ENCODE measurements at regions not wholly inside any gene's neighbourhood (a gene's known extent, or its start where the extent isn't known, plus 50 kb on each side); places are given as distances from the start of the nearest gene placed in this dataset.

GRCh38 chr2:83574614-83575013 lies 884.5 kb downstream of the SUCLG1 start:
- 87 to 95% methylated on average over 1 of the region's 1 CpG for WGBS, 2 experiments (ENCODE audit: low coverage in 1 of 2, low lambda C conversion rate in 2 of 2, missing lambda C conversion rate in 2 of 2)
- H3K4me2 ChIP-seq (ENCODE audit: unreplicated experiment) = no peak overlapping the region
- in situ Hi-C loops (cut with MboI) = no loop called here
- no peak overlapping the region for H2AFZ ChIP-seq
- no peaks in the 10 kb centered on the region for H3K9me3 ChIP-seq (ENCODE audit: low read depth)
- no peak overlapping the region for H3K4me3 ChIP-seq
- no peaks in the 10 kb centered on the region for H3K36me3 ChIP-seq (ENCODE audit: low read depth)
- no peaks in the 10 kb centered on the region for H3K79me2 ChIP-seq (ENCODE audit: insufficient read depth)
- DNase-seq = no peak
- H4K20me1 ChIP-seq (ENCODE audit: insufficient read depth) = no peaks in the 10 kb centered on the region
- TF ChIP-seq EZH2 (IDR thresholded peaks at IDR 0.05; ENCODE audit: insufficient read depth, poor library complexity, severe bottlenecking) = no peak
- no peak for TF ChIP-seq EZH2phosphoT487 (IDR thresholded peaks at IDR 0.05; ENCODE audit: insufficient read depth, low read depth)
- no peaks in the 10 kb centered on the region for H3K9me2 ChIP-seq (ENCODE audit: insufficient read depth)
- peaks cover 4% of the 10 kb centered on the region; the same call in 1 of the 2 replicates for H3F3A ChIP-seq (ENCODE audit: insufficient read depth)
- no peaks in the 10 kb centered on the region for H3K27me3 ChIP-seq (replicated peaks; ENCODE audit: insufficient read depth)
- no peak overlapping the region for H3K9ac ChIP-seq
- H3K4me1 ChIP-seq (ENCODE audit: insufficient read depth) = peaks cover 14% of the 10 kb centered on the region
- no peak overlapping the region for H3K27ac ChIP-seq

GRCh38 chr2:83573060-83573459 lies 886.0 kb downstream of the SUCLG1 start:
- no peaks in the 10 kb centered on the region for H4K20me1 ChIP-seq (ENCODE audit: insufficient read depth)
- H3K27me3 ChIP-seq (replicated peaks; ENCODE audit: insufficient read depth) = no peaks in the 10 kb centered on the region
- peaks cover 1% of the 10 kb centered on the region; the same call in 1 of the 2 replicates for H3F3A ChIP-seq (ENCODE audit: insufficient read depth)
- 87 to 90% methylated on average over 5 of the region's 5 CpGs for WGBS, 2 experiments (ENCODE audit: low coverage in 1 of 2, low lambda C conversion rate in 2 of 2, missing lambda C conversion rate in 2 of 2)
- DNase-seq = no peak
- in situ Hi-C loops (cut with MboI) = no loop called here
- H3K4me3 ChIP-seq = no peak overlapping the region
- no peak overlapping the region for H3K4me2 ChIP-seq (ENCODE audit: unreplicated experiment)
- H3K9ac ChIP-seq = no peak overlapping the region
- no peaks in the 10 kb centered on the region for H3K79me2 ChIP-seq (ENCODE audit: insufficient read depth)
- H3K27ac ChIP-seq = no peak overlapping the region
- no peaks in the 10 kb centered on the region for H3K9me2 ChIP-seq (ENCODE audit: insufficient read depth)
- no peaks in the 10 kb centered on the region for H3K36me3 ChIP-seq (ENCODE audit: low read depth)
- peaks cover 2% of the 10 kb centered on the region; the same call in 1 of the 2 replicates for H3K4me1 ChIP-seq (ENCODE audit: insufficient read depth)
- no peak overlapping the region for H2AFZ ChIP-seq
- TF ChIP-seq EZH2phosphoT487 (IDR thresholded peaks at IDR 0.05; ENCODE audit: insufficient read depth, low read depth) = no peak
- TF ChIP-seq EZH2 (IDR thresholded peaks at IDR 0.05; ENCODE audit: insufficient read depth, poor library complexity, severe bottlenecking) = no peak
- no peaks in the 10 kb centered on the region for H3K9me3 ChIP-seq (ENCODE audit: low read depth)

GRCh38 chr2:83572400-83572799 lies 886.7 kb downstream of the SUCLG1 start:
- Histone ChIP-seq H3K27me3 (replicated peaks; ENCODE audit: insufficient read depth) (no peaks in the 10 kb centered on the region), H3K4me3 (no peak overlapping the region), H3K9me2 (ENCODE audit: insufficient read depth) (no peaks in the 10 kb centered on the region), H3K4me2 (ENCODE audit: unreplicated experiment) (no peak overlapping the region), H3K9ac (no peak overlapping the region), H2AFZ (no peak overlapping the region), H3K9me3 (ENCODE audit: low read depth) (no peaks in the 10 kb centered on the region), H3K79me2 (ENCODE audit: insufficient read depth) (no peaks in the 10 kb centered on the region), H3K36me3 (ENCODE audit: low read depth) (no peaks in the 10 kb centered on the region), H3K27ac (no peak overlapping the region), H3K4me1 (ENCODE audit: insufficient read depth) (no peaks in the 10 kb centered on the region), H3F3A (ENCODE audit: insufficient read depth) (no peaks in the 10 kb centered on the region), H4K20me1 (ENCODE audit: insufficient read depth) (no peaks in the 10 kb centered on the region)
- DNase-seq = peak; percentile 45
- TF ChIP-seq EZH2 (IDR thresholded peaks at IDR 0.05; ENCODE audit: insufficient read depth, poor library complexity, severe bottlenecking) = no peak
- in situ Hi-C loops (cut with MboI) = no loop called here
- 54 to 62% methylated on average over 3 of the region's 3 CpGs for WGBS, 2 experiments (ENCODE audit: low coverage in 1 of 2, low lambda C conversion rate in 2 of 2, missing lambda C conversion rate in 2 of 2)

GRCh38 chr2:83567551-83567950 lies 891.5 kb downstream of the SUCLG1 start:
- 47 to 50% methylated on average over 3 of the region's 3 CpGs for WGBS, 2 experiments (ENCODE audit: low coverage in 1 of 2, low lambda C conversion rate in 2 of 2, missing lambda C conversion rate in 2 of 2)
- H3K4me3 ChIP-seq = no peak overlapping the region

GRCh38 chr2:83565626-83566025 lies 893.5 kb downstream of the SUCLG1 start:
- H3K4me2 ChIP-seq (ENCODE audit: unreplicated experiment) = no peak overlapping the region

More at GRCh38 chr2:83567551-83567950, 891.5 kb downstream of the SUCLG1 start:
- TF ChIP-seq EZH2phosphoT487 (IDR thresholded peaks at IDR 0.05; ENCODE audit: insufficient read depth, low read depth) = no peak
- no peak for TF ChIP-seq EZH2 (IDR thresholded peaks at IDR 0.05; ENCODE audit: insufficient read depth, poor library complexity, severe bottlenecking)
- Histone ChIP-seq H3K4me1 (ENCODE audit: insufficient read depth) (no peaks in the 10 kb centered on the region), H3K9me3 (ENCODE audit: low read depth) (peaks cover under 1% of the 10 kb centered on the region), H4K20me1 (ENCODE audit: insufficient read depth) (no peaks in the 10 kb centered on the region), H3K27ac (no peak overlapping the region), H3K4me2 (ENCODE audit: unreplicated experiment) (no peak overlapping the region), H3K9ac (no peak overlapping the region), H3K36me3 (ENCODE audit: low read depth) (no peaks in the 10 kb centered on the region), H3K27me3 (replicated peaks; ENCODE audit: insufficient read depth) (no peaks in the 10 kb centered on the region), H2AFZ (no peak overlapping the region), H3F3A (ENCODE audit: insufficient read depth) (no peaks in the 10 kb centered on the region), H3K79me2 (ENCODE audit: insufficient read depth) (no peaks in the 10 kb centered on the region), H3K9me2 (ENCODE audit: insufficient read depth) (no peaks in the 10 kb centered on the region)
- in situ Hi-C loops (cut with MboI) = no loop called here
- no peak for DNase-seq

More at GRCh38 chr2:83565626-83566025, 893.5 kb downstream of the SUCLG1 start:
- H2AFZ ChIP-seq = no peak overlapping the region; the same call in 1 of the 2 replicates
- H3K27me3 ChIP-seq (replicated peaks; ENCODE audit: insufficient read depth) = no peaks in the 10 kb centered on the region
- H3K9me2 ChIP-seq (ENCODE audit: insufficient read depth) = no peaks in the 10 kb centered on the region
- peaks cover 4% of the 10 kb centered on the region for H3K9me3 ChIP-seq (ENCODE audit: low read depth)
- H3F3A ChIP-seq (ENCODE audit: insufficient read depth) = no peaks in the 10 kb centered on the region
- H3K4me3 ChIP-seq = no peak overlapping the region
- no peak overlapping the region for H3K9ac ChIP-seq
- 18 to 27% methylated on average over 4 of the region's 4 CpGs for WGBS, 2 experiments (ENCODE audit: low coverage in 1 of 2, low lambda C conversion rate in 2 of 2, missing lambda C conversion rate in 2 of 2)
- no peaks in the 10 kb centered on the region for H3K36me3 ChIP-seq (ENCODE audit: low read depth)
- H3K27ac ChIP-seq = no peak overlapping the region
- DNase-seq = no peak
- in situ Hi-C loops (cut with MboI) = no loop called here
- no peaks in the 10 kb centered on the region for H3K4me1 ChIP-seq (ENCODE audit: insufficient read depth)
- no peaks in the 10 kb centered on the region for H4K20me1 ChIP-seq (ENCODE audit: insufficient read depth)
- TF ChIP-seq EZH2phosphoT487 (IDR thresholded peaks at IDR 0.05; ENCODE audit: insufficient read depth, low read depth) (no peak), EZH2 (IDR thresholded peaks at IDR 0.05; ENCODE audit: insufficient read depth, poor library complexity, severe bottlenecking) (no peak)
- H3K79me2 ChIP-seq (ENCODE audit: insufficient read depth) = no peaks in the 10 kb centered on the region

Data from GM23248 (cell line).